SK-N-SH (cell line): ENCODE measurements at regions not wholly inside any gene's neighbourhood (a gene's known extent, or its start where the extent isn't known, plus 50 kb on each side); places are given as distances from the start of the nearest gene placed in this dataset.

Source experiments
- CTCF ChIA-PET: fragments of 300-600, 350-600 bp; formaldehyde crosslinking; extraction: SDS; loops from one replicate; lab custom pipeline; 2021; lab: Yijun Ruan, JAX
- POLR2A ChIA-PET: fragments of 350-600 bp; sonication (Branson Sonifier 250); formaldehyde crosslinking; extraction: SDS; loops from one replicate; lab custom pipeline; 2020; ENCODE audit warnings: antibody characterized with exemption, inconsistent platforms; lab: Yijun Ruan, JAX
- DNase-seq: peaks from one replicate; pipeline ENCODE4 v3.0.0; 2012
- H2AFZ ChIP-seq: fragments of 200-600 bp; sonication (generic); 2 replicates; pipeline ENCODE4 v1.8.1; 2016; ENCODE audit warnings: antibody characterized with exemption, mild to moderate bottlenecking, low read depth
- H3F3A ChIP-seq: fragments of 200-600 bp; sonication (generic); replicated peaks from 2 replicates; pipeline ENCODE3; 2016; ENCODE audit warnings: antibody characterized with exemption, mild to moderate bottlenecking; ENCODE audit not compliant: insufficient read depth
- H3K27ac ChIP-seq, 2 experiments: fragments of 200-500 bp in 1 of 2; fragments of 200-600 bp in 1 of 2; sonication (Bioruptor generic) in 1 of 2; sonication (generic), shearing (Covaris generic) in 1 of 2; 2 replicates each; pipeline versions ENCODE4 v1.5.1 to v1.6.1; 2014 to 2016; ENCODE audit warnings: low read depth in 2 of 2, inconsistent platforms in 1 of 2, low read length in 1 of 2, mild to moderate bottlenecking in 1 of 2, mixed read lengths in 1 of 2
- H3K27me3 ChIP-seq: fragments of 200-600 bp; sonication (generic), shearing (Covaris generic); 2 replicates; pipeline ENCODE4 v1.6.1; 2016; ENCODE audit warnings: mixed run types; ENCODE audit not compliant: insufficient read depth
- H3K36me3 ChIP-seq, 2 experiments: fragments of 200-500 bp in 1 of 2; fragments of 200-600 bp in 1 of 2; sonication (Bioruptor generic) in 1 of 2; sonication (generic) in 1 of 2; replicated peaks in 1 of 2; 2 replicates each; pipeline versions ENCODE3 to v1.5.1; 2014 to 2016; ENCODE audit warnings: low read length in 1 of 2, mild to moderate bottlenecking in 1 of 2; ENCODE audit not compliant: insufficient read depth in 2 of 2, control insufficient read depth in 1 of 2
- H3K4me1 ChIP-seq, 2 experiments: fragments of 200-500 bp in 1 of 2; fragments of 200-600 bp in 1 of 2; sonication (Bioruptor generic) in 1 of 2; sonication (generic), shearing (Covaris generic) in 1 of 2; 2 replicates each; pipeline versions ENCODE4 v1.5.1 to v1.6.1; 2014 to 2016; ENCODE audit warnings: low read depth in 1 of 2, low read length in 1 of 2, mixed run types in 1 of 2; ENCODE audit not compliant: insufficient read depth in 2 of 2, control insufficient read depth in 1 of 2
- H3K4me2 ChIP-seq: fragments of 200-600 bp; sonication (generic), shearing (Covaris generic); 2 replicates; pipeline ENCODE4 v1.6.1; 2017; ENCODE audit warnings: mixed run types
- H3K4me3 ChIP-seq, 2 experiments: fragments of 200-500 bp in 1 of 2; fragments of 200-600 bp in 1 of 2; sonication (Bioruptor generic) in 1 of 2; sonication (generic), shearing (Covaris generic) in 1 of 2; 2 replicates each; pipeline versions ENCODE4 v1.5.1 to v1.8.1; 2014 to 2016; ENCODE audit warnings: low read depth in 2 of 2, inconsistent platforms in 1 of 2, low read length in 1 of 2, mild to moderate bottlenecking in 1 of 2, mixed read lengths in 1 of 2, moderate library complexity in 1 of 2
- H3K79me2 ChIP-seq: fragments of 200-600 bp; sonication (generic); 2 replicates; pipeline ENCODE4 v1.8.1; 2017; ENCODE audit warnings: mild to moderate bottlenecking; ENCODE audit not compliant: insufficient read depth
- H3K9ac ChIP-seq: fragments of 200-600 bp; sonication (generic); 2 replicates; pipeline ENCODE4 v1.6.1; 2017; ENCODE audit warnings: mixed run types
- H3K9me2 ChIP-seq: fragments of 200-600 bp; sonication (generic); 2 replicates; pipeline ENCODE4 v1.6.1; 2017; ENCODE audit warnings: mixed run types
- H3K9me3 ChIP-seq: fragments of 200-600 bp; sonication (generic); 2 replicates; pipeline ENCODE4 v1.6.1; 2017; ENCODE audit warnings: mixed run types, mild to moderate bottlenecking, moderate library complexity
- H4K20me1 ChIP-seq: fragments of 200-600 bp; sonication (generic); 2 replicates; pipeline ENCODE4 v1.6.1; 2017; ENCODE audit warnings: mild to moderate bottlenecking, mixed run types; ENCODE audit not compliant: insufficient read depth
- CHD2 ChIP-seq: fragments of 150-350 bp; IDR thresholded peaks from 2 replicates; pipeline ENCODE4 v1.6.1; 2018; ENCODE audit warnings: low read length; ENCODE audit not compliant: partially characterized antibody
- ELF1 ChIP-seq: IDR thresholded peaks from 2 replicates; pipeline ENCODE4 v1.4.0; 2012
- EP300 ChIP-seq, 2 experiments: IDR thresholded peaks; 2 replicates each; pipeline versions ENCODE4 v1.4.0 to v1.6.1; 2012; ENCODE audit warnings: borderline replicate concordance in 1 of 2, low read depth in 1 of 2, low read length in 1 of 2
- EZH2phosphoT487 ChIP-seq: fragments of 200-600 bp; sonication (generic); IDR thresholded peaks from 2 replicates; pipeline ENCODE4 v1.6.1; 2017; ENCODE audit warnings: low read depth, mixed run types, mild to moderate bottlenecking, antibody characterized with exemption, moderate library complexity, borderline replicate concordance
- FOXJ3 ChIP-seq: sonication (generic); formaldehyde crosslinking; IDR thresholded peaks from 2 replicates; pipeline ENCODE4 v1.5.1; 2020; ENCODE audit warnings: mild to moderate bottlenecking, missing genetic modification reagents
- FOXM1 ChIP-seq: IDR thresholded peaks from 2 replicates; pipeline ENCODE4 v1.4.0; 2012; ENCODE audit warnings: low read depth, mild to moderate bottlenecking
- GABPA ChIP-seq: IDR thresholded peaks from 2 replicates; pipeline ENCODE4 v1.4.0; 2012; ENCODE audit warnings: low read depth, mild to moderate bottlenecking
- MAX ChIP-seq: IDR thresholded peaks from 2 replicates; pipeline ENCODE4 v1.4.0; 2012; ENCODE audit warnings: low read depth
- RFX5 ChIP-seq: IDR thresholded peaks from 2 replicates; pipeline ENCODE4 v1.6.1; 2012; ENCODE audit warnings: mild to moderate bottlenecking, improper control_type of control experiment, low read length
- RXRA ChIP-seq: IDR thresholded peaks from 2 replicates; pipeline ENCODE4 v1.4.0; 2012; ENCODE audit warnings: low read depth, mild to moderate bottlenecking, borderline replicate concordance
- SIN3A ChIP-seq: IDR thresholded peaks from 2 replicates; pipeline ENCODE4 v1.6.1; 2012; ENCODE audit warnings: low read depth, mild to moderate bottlenecking, low read length, moderate library complexity, borderline replicate concordance
- SMC3 ChIP-seq: IDR thresholded peaks from 2 replicates; pipeline ENCODE4 v1.6.1; 2012; ENCODE audit warnings: low read depth, low read length, improper control_type of control experiment
- YY1 ChIP-seq: IDR thresholded peaks from 2 replicates; pipeline ENCODE4 v1.4.0; 2012; ENCODE audit warnings: low read depth, mild to moderate bottlenecking
- WGBS: methylation state at CpG from one replicate; pipeline ENCODE4 v1.1.6; 2017; ENCODE audit warnings: low lambda C conversion rate; 5-methylcytosine and 5-hydroxymethylcytosine counted together
- TF ChIP-seq, protein P1 (sequence below): IDR thresholded peaks from 2 replicates; pipeline ENCODE4 v1.4.0; 2012; ENCODE audit warnings: low read depth, borderline replicate concordance
- TF ChIP-seq, protein P2 (sequence below): fragments of 150-350 bp; IDR thresholded peaks from 2 replicates; pipeline ENCODE4 v1.6.1; 2017; ENCODE audit warnings: antibody characterized with exemption, low read length, low read depth, borderline replicate concordance
- TF ChIP-seq, protein P3 (sequence below): IDR thresholded peaks from 2 replicates; pipeline ENCODE4 v1.4.0; 2012; ENCODE audit warnings: low read depth, borderline replicate concordance

- Histone ChIP-seq H3K4me1 (no peaks in the 10 kb centered on the region; a peak in 1 of 4 replicates), H3K27me3 (no peaks in the 10 kb centered on the region), H3K27ac (no peak overlapping the region), H3K36me3 (no peaks in the 10 kb centered on the region), H3K79me2 (no peaks in the 10 kb centered on the region), H3K4me2 (no peak overlapping the region), H3K9me2 (no peaks in the 10 kb centered on the region), H3K9ac (no peak overlapping the region), H3F3A (no peaks in the 10 kb centered on the region), H2AFZ (no peak overlapping the region), H3K4me3 (no peak overlapping the region), H3K9me3 (no peaks in the 10 kb centered on the region), H4K20me1 (no peaks in the 10 kb centered on the region)
- no peak for TF ChIP-seq RFX5
- TF ChIP-seq, protein P1, sequence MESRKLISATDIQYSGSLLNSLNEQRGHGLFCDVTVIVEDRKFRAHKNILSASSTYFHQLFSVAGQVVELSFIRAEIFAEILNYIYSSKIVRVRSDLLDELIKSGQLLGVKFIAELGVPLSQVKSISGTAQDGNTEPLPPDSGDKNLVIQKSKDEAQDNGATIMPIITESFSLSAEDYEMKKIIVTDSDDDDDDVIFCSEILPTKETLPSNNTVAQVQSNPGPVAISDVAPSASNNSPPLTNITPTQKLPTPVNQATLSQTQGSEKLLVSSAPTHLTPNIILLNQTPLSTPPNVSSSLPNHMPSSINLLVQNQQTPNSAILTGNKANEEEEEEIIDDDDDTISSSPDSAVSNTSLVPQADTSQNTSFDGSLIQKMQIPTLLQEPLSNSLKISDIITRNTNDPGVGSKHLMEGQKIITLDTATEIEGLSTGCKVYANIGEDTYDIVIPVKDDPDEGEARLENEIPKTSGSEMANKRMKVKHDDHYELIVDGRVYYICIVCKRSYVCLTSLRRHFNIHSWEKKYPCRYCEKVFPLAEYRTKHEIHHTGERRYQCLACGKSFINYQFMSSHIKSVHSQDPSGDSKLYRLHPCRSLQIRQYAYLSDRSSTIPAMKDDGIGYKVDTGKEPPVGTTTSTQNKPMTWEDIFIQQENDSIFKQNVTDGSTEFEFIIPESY, result no peak
- TF ChIP-seq FOXJ3 (CRISPR knock-in tag), result no peak
- no peak for TF ChIP-seq CHD2
- no peak for TF ChIP-seq SIN3A
- TF ChIP-seq MAX, result no peak
- TF ChIP-seq GABPA, result no peak
- no peak for TF ChIP-seq ELF1
- no peak for TF ChIP-seq SMC3
- TF ChIP-seq EZH2phosphoT487, result no peak
- TF ChIP-seq, protein P2, sequence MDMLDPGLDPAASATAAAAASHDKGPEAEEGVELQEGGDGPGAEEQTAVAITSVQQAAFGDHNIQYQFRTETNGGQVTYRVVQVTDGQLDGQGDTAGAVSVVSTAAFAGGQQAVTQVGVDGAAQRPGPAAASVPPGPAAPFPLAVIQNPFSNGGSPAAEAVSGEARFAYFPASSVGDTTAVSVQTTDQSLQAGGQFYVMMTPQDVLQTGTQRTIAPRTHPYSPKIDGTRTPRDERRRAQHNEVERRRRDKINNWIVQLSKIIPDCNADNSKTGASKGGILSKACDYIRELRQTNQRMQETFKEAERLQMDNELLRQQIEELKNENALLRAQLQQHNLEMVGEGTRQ, result no peak
- TF ChIP-seq, protein P3, sequence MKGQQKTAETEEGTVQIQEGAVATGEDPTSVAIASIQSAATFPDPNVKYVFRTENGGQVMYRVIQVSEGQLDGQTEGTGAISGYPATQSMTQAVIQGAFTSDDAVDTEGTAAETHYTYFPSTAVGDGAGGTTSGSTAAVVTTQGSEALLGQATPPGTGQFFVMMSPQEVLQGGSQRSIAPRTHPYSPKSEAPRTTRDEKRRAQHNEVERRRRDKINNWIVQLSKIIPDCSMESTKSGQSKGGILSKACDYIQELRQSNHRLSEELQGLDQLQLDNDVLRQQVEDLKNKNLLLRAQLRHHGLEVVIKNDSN, result no peak
- TF ChIP-seq EP300 (IDR thresholded peaks at IDR 0.05; ENCODE audit: borderline replicate concordance in 1 of 2, low read depth in 1 of 2, low read length in 1 of 2), result no peak
- CTCF ChIA-PET, result no interaction called here
- WGBS, result 73% methylated on average over 18 of the region's 21 CpGs
- DNase-seq, result no peak
- POLR2A ChIA-PET, result no interaction called here
These were observed 653.8 kb upstream of the ID2 start for GRCh38 chr2:8028036-8028435.

- WGBS, result 61% methylated on average over 8 of the region's 8 CpGs
These were observed 653.4 kb upstream of the ID2 start for GRCh38 chr2:8028436-8028835.

More at GRCh38 chr2:8028436-8028835, 653.4 kb upstream of the ID2 start:
- CTCF ChIA-PET, result no interaction called here
- Histone ChIP-seq H2AFZ (no peak overlapping the region), H3K4me1 (no peaks in the 10 kb centered on the region; a peak in 1 of 4 replicates)
- no peak for TF ChIP-seq FOXM1
- no peak for TF ChIP-seq YY1
- TF ChIP-seq, protein P2, result no peak
- no peak for TF ChIP-seq RXRA
- TF ChIP-seq, all 33 proteins: peak for 0
- H3K9me3 ChIP-seq, result no peaks in the 10 kb centered on the region
- no peaks in the 10 kb centered on the region for H3K27me3 ChIP-seq
- no peaks in the 10 kb centered on the region for H3F3A ChIP-seq
- no peak for DNase-seq
- H3K9me2 ChIP-seq, result no peaks in the 10 kb centered on the region
- no peaks in the 10 kb centered on the region for H3K36me3 ChIP-seq
- H4K20me1 ChIP-seq, result no peaks in the 10 kb centered on the region
- H3K79me2 ChIP-seq, result no peaks in the 10 kb centered on the region
- no peak overlapping the region for H3K9ac ChIP-seq
- no peak overlapping the region for H3K27ac ChIP-seq
- no peak overlapping the region for H3K4me3 ChIP-seq
- POLR2A ChIA-PET, result no interaction called here
- no peak overlapping the region for H3K4me2 ChIP-seq
